ENCODE measurements at regions not wholly inside any gene's neighbourhood (a gene's known extent, or its start where the extent isn't known, plus 50 kb on each side); places are given as distances from the start of the nearest gene placed in this dataset.
"Not testable (repeated sequence)": the region's sequence is repeated elsewhere in the genome, so short reads cannot be mapped to it uniquely, and the experiment has no call there.

DNA sequence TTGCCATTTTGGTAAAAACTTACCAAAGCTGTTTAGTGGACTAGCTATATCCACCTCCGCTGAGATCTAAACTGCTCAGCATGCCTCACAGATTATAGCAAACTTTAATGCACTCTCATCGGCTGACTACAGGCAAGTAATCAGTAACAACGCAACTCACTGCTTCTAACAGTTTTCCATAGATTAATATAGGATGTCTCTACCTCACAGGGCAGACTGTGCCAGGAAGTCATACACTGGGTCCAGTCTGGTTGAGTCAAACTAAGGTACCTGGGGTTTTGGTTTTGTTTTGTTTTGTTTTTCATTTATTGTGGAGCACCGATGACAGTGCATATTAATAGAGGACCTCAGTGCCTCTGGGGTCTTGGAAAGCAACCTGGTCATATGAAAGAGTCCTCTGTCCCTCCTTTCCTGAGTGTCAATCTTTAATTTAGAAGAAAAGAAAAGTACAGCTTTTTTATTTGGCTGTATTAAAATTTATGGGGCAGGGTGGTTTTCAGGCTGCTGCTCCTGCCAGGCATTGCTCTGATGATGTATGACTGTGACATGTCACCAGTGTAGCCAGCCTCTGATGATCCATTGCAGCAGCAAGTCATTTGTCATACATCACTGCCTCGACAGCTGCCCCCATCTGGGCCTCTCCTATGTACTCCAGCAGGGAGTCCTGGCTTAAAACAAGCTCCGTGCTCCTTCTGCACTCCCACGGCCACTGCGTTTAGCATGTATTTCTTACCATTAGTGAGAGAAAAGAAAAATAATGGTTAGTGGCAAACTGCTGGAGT lies 854.1 kb downstream of the KCNJ2 start:
- DNase-seq (ENCODE audit: low spot score): no peak

DNA sequence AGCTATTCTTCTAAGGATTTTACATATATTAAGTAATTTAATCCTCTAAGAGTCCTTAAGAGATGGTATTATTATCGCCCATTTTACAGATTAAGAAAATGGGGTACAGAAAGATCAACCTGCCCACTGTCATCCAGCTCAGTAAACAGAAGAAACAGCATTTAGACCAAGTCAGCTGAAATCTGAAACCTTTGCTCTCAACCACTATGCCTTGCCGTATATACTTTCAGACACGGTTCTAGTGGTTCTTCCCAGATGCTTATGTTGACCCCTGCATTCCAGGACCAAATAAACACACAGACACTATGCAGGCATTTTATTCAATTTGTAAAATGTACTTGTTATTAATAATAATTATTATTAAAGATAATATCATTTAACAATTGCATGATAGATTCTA lies 854.8 kb downstream of the KCNJ2 start:
- no peak for DNase-seq (ENCODE audit: low spot score)

DNA sequence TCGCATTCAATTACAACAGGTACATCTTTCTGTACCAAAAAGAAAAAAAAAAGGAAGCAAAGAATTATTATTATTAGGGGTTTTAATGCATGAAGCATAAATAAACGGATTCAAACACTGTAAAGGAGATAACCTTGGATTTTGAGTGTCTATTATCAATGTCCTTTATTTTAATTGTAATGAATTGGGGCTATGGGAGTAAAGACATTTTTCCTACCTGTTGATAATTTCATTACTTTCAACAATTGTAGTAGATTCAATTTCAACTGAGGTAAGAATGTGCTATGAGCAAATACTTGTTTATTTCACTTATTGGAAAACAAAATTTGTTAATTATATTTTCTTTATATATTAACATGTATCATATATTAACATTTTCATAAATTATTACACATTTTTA lies 855.6 kb downstream of the KCNJ2 start:
- DNase-seq (ENCODE audit: low spot score): no peak

DNA sequence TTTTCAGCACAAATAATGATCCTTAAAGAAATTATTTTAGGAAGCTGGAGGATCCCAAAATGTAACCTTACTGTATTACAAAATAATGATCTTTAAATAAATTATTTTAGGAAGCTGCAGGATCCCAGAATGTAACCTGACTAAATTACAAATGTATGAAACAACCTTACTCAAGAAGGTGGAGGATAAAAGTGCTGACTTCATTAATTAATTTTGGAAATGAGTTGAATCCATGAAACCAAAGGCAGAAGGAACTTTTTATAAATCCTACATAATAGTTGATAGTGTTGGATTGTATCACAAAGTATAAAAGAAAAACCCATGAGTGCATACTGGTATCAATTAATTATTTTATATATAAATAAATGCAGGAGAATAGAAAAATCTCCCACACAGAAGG lies 859.9 kb downstream of the KCNJ2 start:
- DNase-seq (ENCODE audit: low spot score): no peak

DNA sequence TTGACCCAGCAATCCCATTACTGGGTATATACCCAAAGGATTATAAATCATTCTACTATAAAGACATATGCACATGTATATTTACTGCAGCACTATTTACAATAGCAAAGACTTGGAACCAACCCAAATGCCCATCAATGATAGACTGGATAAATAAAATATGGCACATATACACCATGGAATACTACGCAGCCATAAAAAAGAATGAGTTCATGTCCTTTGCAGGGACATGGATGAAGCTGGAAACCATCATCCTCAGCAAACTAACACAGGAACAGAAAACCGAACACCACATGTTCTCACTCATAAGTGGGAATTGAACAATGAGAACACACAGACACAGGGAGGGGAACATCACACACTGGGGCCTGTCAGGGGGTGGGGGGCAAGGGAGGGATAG lies 862.0 kb downstream of the KCNJ2 start:
- not testable (repeated sequence) for DNase-seq (ENCODE audit: low spot score)

DNA sequence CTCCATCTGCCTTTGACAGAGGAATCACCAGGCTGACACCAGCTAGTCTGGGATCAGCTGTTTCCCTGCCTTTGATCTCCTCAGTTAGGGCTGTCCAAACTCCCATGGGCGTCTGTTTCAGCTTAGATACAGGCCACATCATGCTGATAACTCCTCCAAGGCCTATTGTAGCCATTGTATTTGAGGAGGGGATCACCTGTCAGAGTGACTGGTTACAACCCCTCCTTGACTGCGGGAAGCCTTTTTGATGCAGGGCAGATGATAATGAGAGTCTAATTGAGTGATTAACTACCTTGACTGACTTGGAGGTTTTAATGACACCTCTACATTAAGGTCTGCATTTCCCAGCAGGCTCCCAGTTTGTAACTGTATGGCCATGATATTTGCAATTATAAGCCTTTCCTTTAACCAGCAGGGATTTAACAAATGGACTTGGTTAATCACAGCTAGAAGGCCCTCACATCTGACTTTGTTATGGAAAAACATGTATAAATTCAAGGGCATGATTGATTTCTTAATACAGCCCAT lies 863.5 kb downstream of the KCNJ2 start:
- DNase-seq (ENCODE audit: low spot score): no peak

DNA sequence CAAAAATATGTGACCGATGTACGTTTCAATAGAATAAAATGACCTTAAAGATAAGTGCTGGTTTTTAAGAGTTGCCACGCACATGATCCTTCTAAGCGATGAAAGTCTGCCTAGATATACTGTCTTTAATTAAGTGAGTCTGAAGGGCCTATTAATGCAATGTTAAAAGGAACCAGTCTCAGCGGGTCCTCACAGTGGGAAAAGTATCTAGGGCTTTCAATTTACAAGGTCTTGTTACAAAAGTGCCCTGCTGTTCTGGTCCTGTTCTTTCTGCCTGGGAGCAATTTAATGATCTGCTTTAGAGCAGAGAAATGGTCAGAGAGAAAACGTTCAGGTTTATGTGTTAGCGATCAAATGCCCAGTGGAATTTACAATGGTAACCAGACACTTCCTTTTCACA lies 864.0 kb downstream of the KCNJ2 start:
- DNase-seq (ENCODE audit: low spot score): no peak

DNA sequence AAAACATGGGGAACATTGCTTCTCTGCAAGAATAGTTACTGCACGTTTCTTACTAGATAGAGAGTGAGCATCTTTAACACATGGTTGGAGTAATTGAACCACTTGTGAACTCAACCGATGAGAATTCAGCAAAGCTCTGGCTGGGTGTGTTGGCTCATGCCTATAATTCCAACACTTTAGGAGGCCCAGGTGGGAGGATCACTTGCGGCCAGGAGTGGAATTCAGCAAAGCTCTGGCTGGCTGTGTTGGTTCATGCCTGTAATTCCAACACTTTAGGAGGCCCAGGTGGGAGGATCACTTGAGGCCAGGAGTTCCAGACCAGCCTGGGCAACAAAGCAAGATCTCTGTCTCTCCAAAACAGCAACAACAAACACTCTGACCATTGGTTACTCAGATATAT lies 865.9 kb downstream of the KCNJ2 start:
- DNase-seq (ENCODE audit: low spot score): no peak

DNA sequence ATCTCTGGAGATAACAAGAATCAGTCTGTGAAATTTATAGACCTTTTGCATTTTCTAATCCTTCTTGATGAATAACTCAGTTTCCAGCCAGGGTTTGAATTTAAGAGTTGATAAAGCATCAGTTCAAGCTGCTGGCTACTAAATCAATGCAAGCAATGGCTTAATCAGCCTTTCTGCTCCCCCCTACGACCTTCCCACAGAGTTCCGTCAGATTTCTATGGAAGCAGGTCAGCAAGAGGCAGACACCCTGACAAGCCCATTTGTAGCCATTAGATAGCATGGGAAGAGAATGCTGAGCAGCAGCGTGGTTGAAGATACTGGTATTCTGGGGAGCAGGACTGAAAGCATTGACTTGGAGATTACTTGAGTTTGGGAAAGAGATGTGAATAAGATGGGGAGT lies 868.1 kb downstream of the KCNJ2 start:
- DNase-seq (ENCODE audit: low spot score): no peak

DNA sequence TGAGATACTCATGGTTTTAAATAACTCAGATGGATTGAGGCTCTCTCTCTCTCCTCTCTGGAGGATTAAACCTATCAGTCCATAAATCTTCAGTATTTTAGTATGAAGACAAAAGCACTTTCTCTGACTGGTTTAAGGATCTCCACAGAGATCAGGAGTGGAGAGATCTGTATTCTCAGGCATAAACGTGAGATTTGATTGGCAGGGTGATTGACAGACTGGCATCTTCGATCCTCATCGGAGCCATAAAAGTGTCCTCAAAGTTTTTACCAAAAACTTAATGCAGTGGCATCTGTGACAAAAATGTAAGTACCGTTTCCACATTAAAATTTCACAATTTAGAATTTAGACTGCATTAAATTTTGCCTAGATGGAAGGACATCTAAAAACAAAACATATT lies 870.1 kb downstream of the KCNJ2 start:
- no peak for DNase-seq (ENCODE audit: low spot score)

DNA sequence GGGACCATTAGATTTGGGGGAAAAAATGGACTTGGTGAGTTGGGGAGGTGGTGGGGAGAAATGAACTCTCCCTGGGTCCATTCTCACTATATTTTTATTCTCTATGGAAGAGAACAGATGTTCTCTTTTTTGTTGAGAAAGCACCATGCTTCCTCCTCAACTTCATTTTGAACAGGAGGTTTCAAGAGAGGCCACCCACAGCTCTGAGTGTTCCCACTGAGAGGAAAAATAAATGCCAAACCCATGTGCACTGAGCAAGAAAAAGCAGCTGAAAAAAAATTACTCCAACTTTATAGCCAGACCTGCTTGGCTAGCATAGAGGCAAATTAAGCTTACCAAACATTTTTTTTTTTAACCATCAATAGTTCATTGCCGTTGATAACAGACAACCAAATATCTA lies 883.6 kb downstream of the KCNJ2 start:
- DNase-seq (ENCODE audit: low spot score): peak; percentile 47

DNA sequence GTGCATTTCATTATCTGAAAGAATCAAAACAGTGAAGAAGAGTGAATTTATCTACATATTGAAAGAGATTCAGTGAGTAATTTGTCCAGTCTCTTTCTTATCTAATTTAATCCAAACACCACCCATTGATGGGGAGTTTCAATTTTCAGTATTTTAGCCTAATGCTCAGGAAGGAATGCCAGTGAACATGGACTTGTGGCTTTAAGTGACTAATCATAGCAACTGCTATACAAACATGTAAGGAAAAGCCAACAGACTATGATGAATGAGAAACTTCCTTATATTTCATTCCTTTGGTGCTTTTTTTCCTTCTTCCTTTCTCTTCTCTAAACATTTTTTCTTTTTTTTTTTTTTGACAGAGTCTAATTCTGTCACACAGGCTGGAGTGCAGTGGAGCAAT lies 885.8 kb downstream of the KCNJ2 start:
- no peak for DNase-seq (ENCODE audit: low spot score)

DNA sequence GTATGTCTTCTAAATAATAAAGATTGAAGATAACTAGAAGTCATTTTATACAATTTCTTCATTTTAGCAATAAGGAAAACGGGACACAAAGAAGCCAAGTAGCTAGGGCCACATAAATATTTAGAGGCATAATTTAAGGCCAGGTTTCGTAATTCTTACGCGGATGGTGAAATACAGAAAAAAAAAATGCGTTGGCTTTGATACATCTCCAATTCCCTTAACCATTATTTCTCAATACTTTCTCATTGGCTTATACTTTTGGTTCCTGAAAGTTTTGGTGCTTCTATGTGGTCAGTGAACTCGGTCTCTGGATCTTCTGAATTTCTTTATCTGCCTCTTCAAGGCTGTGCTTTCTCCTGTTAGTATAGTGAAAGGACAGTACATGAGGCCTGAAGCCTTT lies 888.1 kb downstream of the KCNJ2 start:
- no peak for DNase-seq (ENCODE audit: low spot score)

DNA sequence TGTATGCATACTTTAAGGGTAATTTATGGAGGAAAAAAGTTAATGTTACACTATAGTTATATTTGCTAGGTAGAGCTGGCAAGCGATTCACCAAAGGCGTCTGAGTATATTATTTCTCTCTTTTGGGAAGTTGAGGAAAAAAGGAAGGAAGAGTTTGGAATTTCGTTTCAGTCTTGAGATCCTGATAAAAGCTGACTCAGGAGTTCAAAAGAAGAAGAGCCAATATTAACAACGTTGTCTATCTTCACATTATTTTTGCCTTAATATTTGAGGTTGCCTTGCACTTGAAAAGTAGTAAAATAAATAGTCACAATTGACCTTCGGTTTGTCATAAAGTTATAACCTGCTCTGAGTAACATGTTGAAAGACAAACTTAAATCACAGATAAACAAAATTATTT lies 888.6 kb downstream of the KCNJ2 start:
- DNase-seq (ENCODE audit: low spot score): no peak

DNA sequence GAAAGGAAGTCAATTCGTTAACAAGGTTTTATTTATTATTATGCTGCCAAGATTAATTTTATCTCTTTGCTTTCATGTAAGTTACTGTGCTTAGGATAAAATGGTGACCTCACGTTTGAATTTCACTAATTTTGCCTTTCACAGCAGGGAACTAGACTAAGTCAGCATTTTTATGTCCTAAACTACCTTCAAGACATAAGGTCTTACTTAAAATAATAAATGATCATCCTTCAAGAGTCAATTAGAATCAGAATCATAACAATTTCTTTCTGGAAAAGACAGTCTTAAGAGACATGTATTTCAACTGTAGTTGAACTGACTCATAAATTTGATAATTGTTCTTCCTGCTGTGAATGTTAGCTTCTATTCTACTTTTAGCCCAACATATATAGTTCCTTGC lies 893.8 kb downstream of the KCNJ2 start:
- no peak for DNase-seq (ENCODE audit: low spot score)

DNA sequence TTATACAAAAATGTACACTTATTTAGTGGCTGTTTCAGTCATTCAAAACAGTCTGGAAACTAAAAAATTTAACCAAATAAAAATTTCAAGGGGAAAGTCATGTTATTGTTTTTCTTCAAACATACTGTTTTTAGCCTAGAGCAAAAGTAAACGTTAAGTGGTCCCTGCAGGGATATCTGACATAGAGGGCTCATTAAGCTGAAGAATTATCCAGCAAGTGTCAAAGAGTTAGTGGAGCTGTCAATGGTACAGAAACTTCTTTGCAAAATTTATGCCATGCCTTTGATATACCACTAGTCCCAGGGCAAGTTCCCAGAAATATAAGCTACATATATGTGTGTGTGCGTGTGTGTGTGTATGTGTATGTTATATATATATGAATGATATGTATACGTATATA lies 894.2 kb downstream of the KCNJ2 start:
- DNase-seq (ENCODE audit: low spot score): no peak

DNA sequence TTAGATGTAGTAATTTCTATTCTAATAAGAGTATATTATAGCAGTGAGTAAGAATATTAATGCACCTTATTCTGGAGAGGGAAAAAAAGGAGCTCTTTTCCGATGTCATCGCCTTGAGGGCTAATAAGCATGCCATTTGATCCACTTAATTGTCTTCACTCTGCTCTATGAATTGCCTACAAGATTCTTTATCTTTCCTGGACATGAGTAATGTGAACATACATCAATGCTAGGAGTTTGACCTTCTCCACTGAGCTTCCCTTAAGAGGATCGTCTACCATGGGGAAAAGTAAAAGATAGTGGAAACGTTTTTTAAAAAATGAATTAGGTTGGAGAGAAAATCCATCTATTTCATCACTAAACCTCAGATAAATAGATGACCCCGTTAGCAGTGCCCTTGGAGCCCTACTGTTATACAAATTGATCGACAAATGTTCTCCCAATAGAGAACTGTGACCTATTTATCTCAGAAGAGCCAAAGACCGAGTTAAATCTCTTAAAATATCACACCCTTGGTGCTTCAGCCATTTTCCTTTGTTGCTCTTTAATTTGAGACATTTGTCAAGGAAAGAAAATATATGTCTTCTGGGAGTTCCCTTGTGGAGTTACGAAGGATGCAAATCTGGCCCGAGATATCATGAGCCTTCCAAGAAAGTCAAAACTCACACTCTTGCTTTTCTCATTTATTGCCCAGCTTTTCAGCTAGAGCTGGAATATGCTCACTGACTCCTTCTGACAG lies 898.5 kb downstream of the KCNJ2 start:
- DNase-seq (ENCODE audit: low spot score): no peak

DNA sequence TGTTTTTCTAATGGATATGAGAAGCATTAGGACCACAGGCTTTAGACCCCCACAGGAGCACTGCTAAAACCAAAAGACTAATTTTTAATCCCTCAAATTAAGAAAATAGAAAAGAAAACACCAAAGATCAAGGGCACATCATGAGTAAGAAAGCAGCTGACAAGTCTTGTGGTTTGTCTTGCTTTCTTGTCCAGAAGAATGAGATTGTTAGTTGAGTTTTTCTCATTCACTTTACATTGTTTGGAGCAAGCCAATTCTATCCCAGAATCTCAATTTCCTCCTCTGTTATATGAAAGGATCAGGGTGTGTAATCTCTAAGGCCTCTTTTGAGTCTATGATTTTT lies 899.0 kb downstream of the KCNJ2 start:
- no peak for DNase-seq (ENCODE audit: low spot score)

DNA sequence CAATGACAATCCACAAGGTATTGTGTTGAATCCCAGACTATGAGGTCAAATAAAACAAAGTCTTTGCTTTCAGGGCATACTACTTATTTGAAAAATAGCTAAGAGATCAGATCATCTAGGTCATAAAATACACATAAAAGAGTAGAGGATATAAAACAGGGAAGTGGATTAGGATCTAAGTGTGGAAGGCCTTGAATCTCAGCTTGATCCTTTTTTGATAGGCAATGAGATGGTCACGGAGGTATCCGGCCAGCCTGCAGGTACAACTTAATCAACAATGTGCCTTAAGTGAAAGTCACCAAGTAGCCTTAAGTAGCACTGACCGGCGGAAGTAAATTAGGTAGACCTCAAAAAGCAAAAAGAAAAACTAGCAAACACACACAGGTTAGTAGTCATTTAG lies 901.7 kb downstream of the KCNJ2 start:
- no peak for DNase-seq (ENCODE audit: low spot score)

DNA sequence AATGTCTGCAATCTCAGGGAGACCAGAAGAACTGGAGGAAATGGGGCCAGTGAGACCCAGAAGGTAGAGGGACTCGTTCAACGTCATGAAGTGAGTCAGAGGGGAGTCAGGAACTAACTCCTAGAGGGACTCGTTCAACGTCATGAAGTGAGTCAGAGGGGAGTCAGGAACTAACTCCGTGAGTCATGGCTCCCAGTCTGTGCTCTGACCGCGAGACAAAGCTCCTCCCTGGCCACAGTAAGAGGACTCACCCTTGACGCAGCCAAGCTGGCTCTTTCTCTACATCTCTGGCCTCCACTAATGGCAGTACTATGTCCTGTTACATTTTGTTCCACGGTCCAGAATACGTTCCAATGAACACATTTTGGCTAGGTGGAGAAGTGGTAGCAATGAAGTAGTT lies 902.5 kb downstream of the KCNJ2 start:
- DNase-seq (ENCODE audit: low spot score): no peak

DNA sequence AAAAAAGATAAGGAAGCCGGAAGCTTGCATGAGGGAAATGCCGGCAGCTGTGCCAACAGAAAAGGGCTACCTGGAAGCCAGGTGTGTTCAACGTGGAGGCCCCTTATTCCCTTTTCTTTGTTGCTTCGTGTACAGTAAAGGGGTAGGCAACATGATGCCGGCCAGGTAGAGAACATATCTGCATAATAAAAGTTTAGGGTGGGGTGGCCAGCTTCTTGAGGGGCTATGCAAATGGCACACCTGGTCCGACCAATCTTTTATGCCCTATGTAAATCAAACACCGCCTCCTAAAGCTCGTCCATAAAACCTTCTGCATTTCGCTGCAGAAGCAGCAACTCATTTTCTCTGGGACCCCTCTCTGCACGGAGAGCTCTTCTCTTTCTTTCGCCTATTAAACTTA lies 911.6 kb downstream of the KCNJ2 start:
- no peak for DNase-seq (ENCODE audit: low spot score)

DNA sequence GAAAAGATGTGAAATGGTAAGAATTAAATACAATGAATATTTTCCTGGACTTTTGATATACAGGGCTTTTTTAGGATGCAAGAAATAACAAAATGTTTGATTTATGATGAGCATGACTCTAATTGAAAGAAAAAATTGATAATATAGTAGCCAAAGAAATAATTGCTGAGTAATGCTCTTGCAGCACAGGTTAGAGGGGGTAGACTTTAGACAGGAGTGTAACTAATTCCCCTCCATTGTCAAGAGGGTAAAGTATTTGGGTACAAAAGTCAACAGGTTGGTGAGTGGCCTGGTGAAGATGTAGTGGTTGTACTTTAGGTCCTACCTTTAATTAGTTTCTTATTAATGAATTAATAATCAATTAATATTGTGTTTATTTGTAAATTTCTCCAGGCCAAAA lies 912.3 kb downstream of the KCNJ2 start:
- DNase-seq (ENCODE audit: low spot score): no peak

DNA sequence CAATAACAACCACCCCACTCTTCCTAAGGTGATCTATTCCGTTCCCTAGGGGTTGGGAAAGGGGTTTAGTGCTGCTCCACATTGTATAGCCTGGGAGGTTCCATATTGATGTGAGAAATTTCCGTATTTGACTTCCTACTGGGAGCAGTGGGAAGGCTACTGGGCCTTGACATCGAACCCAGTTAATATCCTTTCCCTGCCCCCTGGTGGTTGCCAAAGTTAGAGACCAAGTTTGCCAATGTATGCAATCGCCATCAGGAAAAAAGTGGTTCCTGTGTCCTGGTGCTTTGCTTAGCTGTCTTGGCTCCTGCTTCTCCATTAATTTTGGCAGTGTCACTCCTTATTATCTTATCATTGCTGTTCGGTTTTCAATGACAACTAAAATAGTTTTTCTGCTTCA lies 914.9 kb downstream of the KCNJ2 start:
- DNase-seq (ENCODE audit: low spot score): peak; percentile 13

DNA sequence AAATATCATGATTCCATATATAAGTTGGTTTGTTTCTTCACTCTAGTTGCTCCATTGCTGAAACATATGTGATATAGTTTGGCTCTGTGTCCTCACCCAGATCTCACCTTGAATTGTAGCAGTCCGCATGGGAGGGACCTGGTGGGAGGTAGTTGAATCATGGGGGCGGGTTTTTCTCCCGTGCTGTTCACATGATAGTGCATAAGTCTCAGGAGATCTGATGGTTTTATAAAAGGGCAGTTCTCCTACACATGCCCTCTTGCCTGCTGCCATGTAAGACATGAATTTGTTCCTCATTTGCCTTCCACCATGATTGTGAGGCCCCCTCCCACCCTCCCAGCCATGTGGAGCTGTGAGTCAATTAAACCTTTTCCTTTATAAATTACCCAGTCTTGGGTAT lies 915.5 kb downstream of the KCNJ2 start:
- DNase-seq (ENCODE audit: low spot score): no peak
